ENCODE measurements at regions not wholly inside any gene's neighbourhood (a gene's known extent, or its start where the extent isn't known, plus 50 kb on each side); places are given as distances from the start of the nearest gene placed in this dataset.

DNA sequence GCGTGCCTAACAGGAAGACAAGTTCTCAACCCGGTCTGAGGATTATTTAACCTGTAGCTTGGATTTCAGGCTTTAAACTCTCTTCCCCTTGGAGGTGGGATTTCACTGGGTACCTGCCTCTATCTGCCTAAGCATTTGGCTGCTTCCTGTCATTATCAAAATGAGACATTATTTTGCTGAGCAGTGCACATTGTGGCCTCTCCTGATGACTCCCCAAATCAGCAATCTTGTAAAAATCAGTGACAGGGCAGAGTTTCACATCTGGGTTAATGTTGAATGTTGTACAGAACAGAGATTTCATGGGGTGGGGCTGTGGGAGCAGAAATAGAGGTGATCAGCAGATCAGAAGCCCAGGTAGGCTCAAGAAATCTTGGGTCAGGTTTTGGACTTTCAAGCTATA, 605.9 kb downstream of the ELAVL2 start:
- dilution Hi-C loops (cut with MboI; ENCODE audit: extremely low pct_ligation_motif_present, low sequenced_read_pairs), result no loop called here
- H3K4me2 ChIP-seq (ENCODE audit: control insufficient read depth, extremely low read depth, insufficient read depth, low read depth, low read length), result no peak overlapping the region
- H3K36me3 ChIP-seq (ENCODE audit: control insufficient read depth in 2 of 2, extremely low read depth in 1 of 2, insufficient read depth in 2 of 2, low read length in 2 of 2), result no peaks in the 10 kb centered on the region
- H3K9ac ChIP-seq (ENCODE audit: control insufficient read depth, extremely low read depth, insufficient read depth, low read length), result no peak overlapping the region
- no peak overlapping the region for H2AFZ ChIP-seq (ENCODE audit: control insufficient read depth, low read length)
- H3K9me1 ChIP-seq (ENCODE audit: control insufficient read depth, extremely low read depth, insufficient read depth, low read length), result no peaks in the 10 kb centered on the region
- FAIRE-seq (no peak), DNase-seq (ENCODE audit: low read depth, low spot score) (no peak)
- H3K27ac ChIP-seq (ENCODE audit: control insufficient read depth, insufficient read depth, low read length), result no peak overlapping the region
- TF ChIP-seq CTCF (optimal IDR thresholded peaks at IDR 0.05 in 1 of 3, IDR thresholded peaks at IDR 0.05 in 1 of 3, conservative IDR thresholded peaks at IDR 0.05 in 1 of 3; ENCODE audit: extremely low read depth in 1 of 3, insufficient read depth in 2 of 3, low read length in 3 of 3) (no peak), EZH2 (IDR thresholded peaks at IDR 0.05; ENCODE audit: low read length) (no peak)
- no peaks in the 10 kb centered on the region for H3K4me1 ChIP-seq (ENCODE audit: control insufficient read depth, extremely low read depth, insufficient read depth, low read length)
- H3K27me3 ChIP-seq (ENCODE audit: control insufficient read depth, extremely low read depth, insufficient read depth, low read length), result no peaks in the 10 kb centered on the region
- H3K79me2 ChIP-seq (ENCODE audit: control insufficient read depth, insufficient read depth, low read length), result no peaks in the 10 kb centered on the region
- H3K9me3 ChIP-seq (ENCODE audit: control insufficient read depth, low read depth, low read length), result no peaks in the 10 kb centered on the region
- no peak overlapping the region for H3K4me3 ChIP-seq (ENCODE audit: control insufficient read depth in 2 of 3, extremely low read depth in 1 of 3, insufficient read depth in 2 of 3, low read depth in 1 of 3, low read length in 3 of 3)
- no peaks in the 10 kb centered on the region for H4K20me1 ChIP-seq (ENCODE audit: control insufficient read depth, extremely low read depth, insufficient read depth, low read length)

GRCh38 chr9:23220957-23221356, 605.1 kb downstream of the ELAVL2 start:
- no peak for FAIRE-seq
- Histone ChIP-seq H3K4me1 (ENCODE audit: control insufficient read depth, extremely low read depth, insufficient read depth, low read length) (no peaks in the 10 kb centered on the region), H4K20me1 (ENCODE audit: control insufficient read depth, extremely low read depth, insufficient read depth, low read length) (no peaks in the 10 kb centered on the region), H3K79me2 (ENCODE audit: control insufficient read depth, insufficient read depth, low read length) (no peaks in the 10 kb centered on the region), H3K36me3 (ENCODE audit: control insufficient read depth in 2 of 2, extremely low read depth in 1 of 2, insufficient read depth in 2 of 2, low read length in 2 of 2) (no peaks in the 10 kb centered on the region), H3K9ac (ENCODE audit: control insufficient read depth, extremely low read depth, insufficient read depth, low read length) (no peak overlapping the region), H3K4me2 (ENCODE audit: control insufficient read depth, extremely low read depth, insufficient read depth, low read depth, low read length) (no peak overlapping the region), H2AFZ (ENCODE audit: control insufficient read depth, low read length) (no peak overlapping the region), H3K27me3 (ENCODE audit: control insufficient read depth, extremely low read depth, insufficient read depth, low read length) (no peaks in the 10 kb centered on the region), H3K4me3 (ENCODE audit: control insufficient read depth in 2 of 3, extremely low read depth in 1 of 3, insufficient read depth in 2 of 3, low read depth in 1 of 3, low read length in 3 of 3) (no peak overlapping the region), H3K9me1 (ENCODE audit: control insufficient read depth, extremely low read depth, insufficient read depth, low read length) (no peaks in the 10 kb centered on the region), H3K9me3 (ENCODE audit: control insufficient read depth, low read depth, low read length) (no peaks in the 10 kb centered on the region), H3K27ac (ENCODE audit: control insufficient read depth, insufficient read depth, low read length) (no peak overlapping the region)
- DNase-seq (ENCODE audit: low read depth, low spot score), result no peak
- dilution Hi-C loops (cut with MboI; ENCODE audit: extremely low pct_ligation_motif_present, low sequenced_read_pairs), result no loop called here
- TF ChIP-seq EZH2 (IDR thresholded peaks at IDR 0.05; ENCODE audit: low read length) (no peak), CTCF (optimal IDR thresholded peaks at IDR 0.05 in 1 of 3, IDR thresholded peaks at IDR 0.05 in 1 of 3, conservative IDR thresholded peaks at IDR 0.05 in 1 of 3; ENCODE audit: extremely low read depth in 1 of 3, insufficient read depth in 2 of 3, low read length in 3 of 3) (no peak)
